Superior temporal gyrus (tissue), 1 donor: ENCODE measurements at regions not wholly inside any gene's neighbourhood (a gene's known extent, or its start where the extent isn't known, plus 50 kb on each side); places are given as distances from the start of the nearest gene placed in this dataset.
A peak's percentile ranks its signal among the peaks of the same experiment; 100 is the strongest.
"Not testable (repeated sequence)": the region's sequence is repeated elsewhere in the genome, so short reads cannot be mapped to it uniquely, and the experiment has no call there.

ENCODE experiments used
- DNase-seq: peaks from one replicate; pipeline ENCODE4 v3.0.0-alpha.2; 2016; ENCODE audit errors: extremely low spot score

GRCh38 chr2:14827226-14828023, 194.9 kb downstream of the LRATD1 start:
- no peak for DNase-seq

DNA sequence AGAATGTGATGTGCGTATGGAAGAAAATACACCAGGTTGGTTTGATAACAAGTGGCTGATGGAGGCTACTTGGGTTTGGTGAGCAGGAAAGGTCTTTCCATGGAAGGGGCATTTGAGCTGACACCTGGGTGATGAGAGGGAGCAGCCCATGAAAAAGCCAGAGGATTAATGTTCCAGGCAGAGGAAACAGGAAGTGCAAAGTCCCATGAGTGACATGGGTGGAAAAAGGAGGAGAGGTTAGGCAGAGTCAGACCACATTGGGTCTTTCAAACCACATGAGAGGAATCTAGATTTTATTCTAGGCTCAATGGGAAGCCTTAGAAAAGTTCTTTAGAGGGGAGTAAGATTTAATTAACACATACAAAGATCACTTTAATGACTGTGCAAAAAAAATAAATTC, 195.7 kb downstream of the LRATD1 start:
- no peak for DNase-seq

DNA sequence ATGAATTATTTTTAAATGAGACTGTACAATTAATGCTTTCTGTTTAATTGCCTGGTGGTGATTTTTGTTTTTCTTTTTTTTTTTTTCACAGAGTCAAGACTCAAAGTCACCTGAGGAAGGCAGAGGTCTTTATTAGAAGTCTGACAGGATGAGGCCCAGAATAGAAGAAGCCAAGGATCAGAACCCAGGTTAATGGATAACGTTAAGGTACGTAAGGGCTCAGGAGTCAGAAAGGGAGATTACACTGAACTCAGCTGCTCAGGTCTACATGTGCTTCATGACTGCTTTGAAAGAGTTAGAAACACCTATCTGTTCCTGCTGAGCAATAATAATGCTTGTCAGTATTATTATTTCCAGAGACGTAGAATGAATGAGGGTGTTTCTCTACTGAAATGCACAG, 196.5 kb downstream of the LRATD1 start:
- DNase-seq, result no peak

DNA sequence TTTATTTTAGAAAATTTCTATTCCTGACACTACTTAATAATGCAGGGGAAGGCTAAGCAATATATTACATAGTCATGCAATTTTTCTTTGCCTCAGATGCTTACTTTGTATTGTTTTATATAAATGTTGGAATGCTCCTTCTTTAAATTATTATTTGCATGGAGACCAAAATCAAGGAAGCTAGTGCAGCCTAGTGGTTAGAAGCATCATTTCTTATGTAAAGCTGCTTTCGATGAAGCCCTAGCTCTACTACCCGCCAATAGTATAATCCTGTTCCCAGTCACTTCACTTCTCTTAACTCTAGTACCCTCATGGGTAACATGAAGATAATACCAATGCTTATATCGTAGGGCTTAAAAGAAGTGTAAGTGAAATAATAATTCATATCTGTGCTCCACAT, 198.9 kb downstream of the LRATD1 start:
- no peak for DNase-seq

GRCh38 chr2:14843507-14844204, 211.1 kb downstream of the LRATD1 start:
- DNase-seq, result no peak

DNA sequence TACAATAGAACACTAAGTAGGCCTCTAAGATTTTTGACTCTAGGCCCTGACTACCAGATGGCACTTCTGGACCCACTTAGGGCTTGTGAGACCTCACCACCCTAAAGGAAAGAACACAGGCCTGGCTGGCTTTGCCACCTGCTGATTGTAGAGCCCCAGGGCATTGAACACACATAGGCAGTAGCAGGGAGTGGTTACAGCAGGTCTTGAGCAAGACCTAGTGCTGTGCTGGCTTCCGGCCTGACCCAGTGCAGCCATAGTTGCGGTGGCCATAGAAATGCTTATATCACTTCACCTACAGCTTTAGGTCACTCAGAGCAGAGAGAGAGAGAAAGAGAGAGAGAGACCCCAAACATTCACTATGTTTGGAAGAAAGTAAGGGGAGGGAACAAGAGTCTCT, 223.2 kb downstream of the LRATD1 start:
- no peak for DNase-seq

- DNase-seq, result no peak
Observed at GRCh38 chr2:14861181-14861580, 228.7 kb downstream of the LRATD1 start.

DNA sequence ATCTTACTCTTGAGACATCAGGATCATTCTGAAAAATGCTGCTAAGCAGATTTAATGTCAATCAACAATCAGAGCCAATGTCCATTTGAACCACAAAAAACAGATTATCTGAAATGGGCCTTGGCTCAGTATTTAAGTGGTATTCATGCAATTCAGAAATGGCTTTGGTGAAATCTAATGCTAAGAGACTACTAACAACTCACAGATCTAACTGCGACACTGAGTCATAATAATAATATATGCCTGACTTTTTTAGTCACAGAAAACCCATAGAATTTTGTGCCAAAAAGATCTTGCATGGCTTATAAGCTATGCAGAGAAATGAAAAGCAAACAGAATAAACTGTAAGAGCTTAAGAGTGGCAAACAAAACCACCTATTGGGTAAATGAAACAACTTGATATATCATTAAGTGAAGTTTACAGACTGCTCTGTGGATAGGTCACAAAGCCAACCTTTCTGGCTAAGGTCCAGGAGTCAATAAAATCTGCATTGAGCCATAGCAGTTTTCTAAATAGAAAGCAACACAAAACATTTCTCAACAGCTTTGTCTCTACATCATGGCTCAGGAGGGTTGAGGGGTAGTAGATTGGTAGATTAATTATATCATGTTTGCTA, 234.3 kb downstream of the LRATD1 start:
- DNase-seq, result no peak

DNA sequence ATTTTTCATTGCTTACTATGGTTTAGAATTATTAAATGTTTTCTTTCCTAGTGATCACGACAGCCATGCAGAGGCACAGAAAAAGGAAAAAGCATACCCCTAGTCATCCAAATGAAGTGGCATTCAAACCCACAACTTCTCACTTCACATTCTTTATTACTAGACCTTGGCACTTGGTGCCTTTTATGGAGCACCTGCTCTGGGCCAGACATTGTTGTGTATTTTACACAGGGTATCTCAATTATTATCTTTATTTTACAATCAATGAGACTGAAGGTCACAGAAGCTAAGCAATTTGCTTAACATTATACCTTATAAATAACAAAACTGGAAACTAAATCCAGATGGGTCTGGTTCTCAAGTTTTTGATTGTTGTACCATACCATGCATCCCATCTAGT, 235.3 kb downstream of the LRATD1 start:
- DNase-seq, result no peak

GRCh38 chr2:14872779-14873325, 240.3 kb downstream of the LRATD1 start:
- no peak for DNase-seq

DNA sequence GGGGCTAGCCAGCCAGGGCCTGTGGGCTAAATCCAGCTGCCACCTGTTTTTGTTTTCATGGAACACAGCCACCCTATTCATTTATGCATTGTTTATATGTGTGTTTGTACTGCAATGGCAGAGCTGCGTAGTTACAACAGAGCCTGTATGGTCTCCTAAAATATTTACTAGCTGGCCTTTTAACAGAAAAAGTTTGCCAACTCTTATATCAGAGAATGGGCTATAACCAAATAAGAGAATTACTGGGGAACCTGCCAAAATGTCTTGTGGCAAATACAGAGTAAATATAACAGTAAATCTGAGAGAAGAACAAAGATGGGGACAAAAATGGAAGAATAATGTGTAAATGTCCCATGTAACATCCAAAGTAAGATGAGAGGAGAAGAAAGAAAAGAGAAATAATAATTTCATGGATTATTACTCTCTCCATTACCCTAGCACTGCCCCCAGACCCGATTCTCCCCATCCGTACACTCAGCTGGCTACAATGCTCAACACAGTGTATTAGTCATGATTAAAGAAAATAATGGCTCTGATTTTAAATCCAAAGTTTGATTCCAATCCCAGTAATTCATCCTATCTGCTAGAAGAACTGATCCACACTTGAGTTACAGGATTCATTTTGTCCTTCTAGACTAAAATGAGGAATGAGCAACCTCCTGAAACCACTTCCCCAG, 249.3 kb downstream of the LRATD1 start:
- no peak for DNase-seq

DNA sequence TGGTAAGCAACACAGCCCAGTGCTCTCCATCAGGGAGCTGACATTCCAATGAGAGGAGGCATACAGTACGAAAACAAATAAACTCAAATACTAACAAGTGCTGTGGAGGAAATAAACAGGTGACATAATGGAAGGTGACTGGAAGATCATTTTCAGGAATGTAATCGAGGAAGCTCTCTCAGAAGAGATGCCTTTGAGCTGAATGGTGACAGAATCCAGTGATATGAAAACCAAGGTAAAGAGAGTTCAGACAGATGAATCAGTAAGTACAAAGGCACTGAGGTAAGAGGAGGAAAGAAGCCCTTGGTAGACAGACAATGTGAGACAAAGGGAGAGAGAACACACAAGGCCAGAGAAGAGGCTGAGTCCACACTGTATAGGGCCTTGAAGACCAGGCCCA, 252.1 kb downstream of the LRATD1 start:
- no peak for DNase-seq

DNA sequence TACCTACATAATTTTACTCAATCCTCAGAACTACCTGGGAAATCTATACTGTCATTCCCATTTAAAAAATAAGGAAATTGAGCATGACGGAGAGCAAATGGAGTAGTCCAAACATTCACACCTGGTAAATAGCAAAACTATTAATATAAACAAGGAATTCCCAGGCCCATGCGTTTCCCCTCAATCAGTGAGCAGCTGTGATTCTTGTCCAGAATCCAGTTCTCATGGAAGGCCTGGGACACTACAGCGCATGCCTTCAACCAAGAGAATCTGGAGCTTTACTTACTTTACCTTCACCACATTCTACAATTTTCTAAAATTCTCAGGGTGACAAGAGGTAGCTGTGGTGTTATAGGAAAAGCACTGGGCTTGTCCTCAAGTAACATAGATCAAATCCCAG, 259.0 kb downstream of the LRATD1 start:
- no peak for DNase-seq

DNA sequence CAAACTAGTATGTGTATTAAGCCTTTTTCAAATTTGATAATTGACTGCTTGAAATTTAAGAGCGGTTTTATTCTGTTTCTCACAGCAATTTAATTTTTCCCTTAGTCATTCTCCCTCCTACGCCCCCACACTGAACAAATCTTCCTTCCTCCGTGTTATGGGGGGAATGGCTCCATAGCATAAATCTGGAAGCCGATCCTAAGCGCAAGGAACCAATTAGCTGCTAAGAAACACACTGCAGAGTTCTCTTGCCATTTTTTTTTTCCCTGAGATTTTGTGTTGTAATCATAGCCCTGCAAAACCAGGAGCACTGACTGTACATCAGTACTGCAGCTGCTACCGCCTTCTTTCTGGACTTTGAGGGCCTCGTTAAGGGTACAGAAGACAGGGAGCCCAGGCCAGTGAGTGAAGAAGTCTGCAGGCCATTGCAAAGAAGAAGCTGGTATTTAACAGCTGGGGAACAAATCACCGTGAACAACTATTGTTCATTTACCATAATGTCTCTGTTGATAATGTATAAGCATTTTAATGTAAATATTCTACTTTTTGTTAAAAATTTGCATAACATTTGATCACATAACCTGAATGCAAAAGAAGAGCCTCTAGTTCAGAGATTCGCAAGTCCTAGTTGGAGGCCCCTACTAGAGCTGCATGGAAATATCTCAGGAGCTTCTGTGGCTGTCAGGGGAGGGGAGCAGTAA, 264.0 kb downstream of the LRATD1 start:
- DNase-seq, result peak; percentile 38

DNA sequence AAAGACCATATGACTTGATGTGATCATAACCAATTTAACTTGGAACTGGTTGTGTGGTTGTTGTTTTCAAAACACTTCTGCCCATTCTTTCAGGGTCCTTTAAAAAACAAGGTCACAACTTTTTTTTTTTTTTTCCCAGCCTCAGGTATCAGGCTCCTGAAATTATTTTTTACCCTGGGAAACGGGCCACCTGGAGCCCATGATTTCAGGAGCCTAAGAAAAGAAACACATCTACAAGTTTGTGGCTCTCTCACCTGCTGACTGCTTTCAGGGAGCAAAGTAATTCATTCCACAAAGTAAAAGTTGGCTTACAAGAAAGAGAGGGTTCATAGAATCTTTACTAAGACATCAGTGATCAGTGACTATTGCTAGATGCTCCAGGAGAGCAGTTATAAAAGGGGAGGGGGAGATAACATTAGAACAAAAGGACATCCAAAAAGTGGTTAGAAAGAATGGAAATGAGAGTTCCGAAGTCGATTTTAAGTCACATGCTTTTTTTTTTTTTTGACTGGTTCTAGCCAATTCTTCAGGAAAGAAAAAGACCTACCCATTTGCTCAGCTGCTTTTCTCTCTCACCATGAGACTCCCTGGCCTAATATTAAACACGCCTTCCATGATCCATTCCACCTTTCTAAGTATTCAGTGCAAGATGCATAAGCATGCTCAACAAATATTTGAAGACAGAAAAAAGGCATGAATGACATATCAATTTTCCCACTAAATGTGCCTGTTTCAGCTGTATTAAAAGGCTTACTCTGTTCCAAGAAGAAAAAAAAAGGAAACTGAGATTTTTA, 267.3 kb downstream of the LRATD1 start:
- DNase-seq, result no peak

DNA sequence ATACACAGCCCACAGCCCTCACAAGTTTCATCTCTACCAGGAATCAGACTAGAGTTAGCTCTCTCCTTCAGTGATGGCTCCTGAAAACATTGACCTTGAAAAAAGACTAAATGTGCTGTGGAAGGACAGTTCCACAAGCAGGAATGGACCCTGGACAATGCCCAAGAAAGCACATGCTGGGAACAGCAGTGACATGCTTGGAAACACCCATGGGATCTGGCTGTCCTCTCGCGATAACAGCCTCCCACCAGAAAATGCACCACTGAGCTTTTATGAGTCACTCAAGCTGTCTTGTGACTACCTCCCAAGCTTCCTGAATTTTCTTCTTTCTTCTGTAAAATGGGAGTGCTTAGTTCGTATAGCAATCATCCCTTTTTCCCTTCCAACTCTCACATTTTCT, 269.2 kb downstream of the LRATD1 start:
- no peak for DNase-seq

- no peak for DNase-seq
Observed at GRCh38 chr2:14902953-14903352, 270.4 kb downstream of the LRATD1 start.

DNA sequence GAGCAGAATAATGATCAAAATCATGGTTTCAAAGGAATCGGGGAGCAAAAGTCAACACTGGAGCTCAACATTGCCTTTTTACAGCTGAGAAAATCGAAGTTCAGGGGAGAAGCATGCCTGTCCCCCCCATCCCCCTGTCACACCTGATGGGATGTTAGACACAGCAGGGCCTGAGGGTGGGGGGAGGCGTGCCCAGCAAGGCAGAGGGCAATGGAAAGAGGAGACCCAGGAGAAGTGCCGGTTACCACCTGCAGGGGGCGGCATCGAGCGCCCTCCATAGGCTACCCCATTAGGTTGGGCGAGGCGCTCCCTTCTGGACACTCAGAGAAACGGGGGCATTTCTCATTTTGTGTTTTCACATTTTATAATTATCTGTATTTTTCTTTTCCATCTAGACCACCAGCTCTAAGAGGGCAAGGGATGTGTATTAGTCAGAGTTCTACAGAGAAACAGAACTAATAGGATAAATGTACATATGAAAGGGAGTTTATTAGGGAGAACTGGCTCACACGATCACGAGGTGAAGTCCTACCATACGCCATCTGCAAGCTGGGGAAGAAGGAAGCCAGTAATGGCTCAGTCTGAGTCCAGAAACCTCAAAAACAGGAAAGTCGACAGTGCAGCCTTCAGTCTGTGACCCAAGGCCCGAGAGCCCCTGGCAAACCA, 271.3 kb downstream of the LRATD1 start:
- no peak for DNase-seq

DNA sequence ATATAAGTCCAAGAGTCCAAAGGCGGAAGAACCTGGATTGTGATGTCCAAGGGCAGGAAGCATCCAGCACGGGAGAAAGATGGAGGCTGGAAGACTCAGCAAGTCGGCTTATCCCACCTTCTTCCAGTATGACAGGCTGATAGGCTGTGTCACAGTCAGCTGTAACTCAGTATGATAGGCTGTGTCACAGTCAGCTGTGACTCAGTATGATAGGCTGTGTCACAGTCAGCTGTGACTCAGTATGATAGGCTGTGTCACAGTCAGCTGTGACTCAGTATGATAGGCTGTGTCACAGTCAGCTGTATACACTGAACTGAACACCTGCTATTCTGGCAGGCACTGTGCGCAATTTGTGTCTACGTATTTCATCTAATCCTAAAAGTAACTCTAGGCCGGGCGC, 271.9 kb downstream of the LRATD1 start:
- DNase-seq, result not testable (repeated sequence)

DNA sequence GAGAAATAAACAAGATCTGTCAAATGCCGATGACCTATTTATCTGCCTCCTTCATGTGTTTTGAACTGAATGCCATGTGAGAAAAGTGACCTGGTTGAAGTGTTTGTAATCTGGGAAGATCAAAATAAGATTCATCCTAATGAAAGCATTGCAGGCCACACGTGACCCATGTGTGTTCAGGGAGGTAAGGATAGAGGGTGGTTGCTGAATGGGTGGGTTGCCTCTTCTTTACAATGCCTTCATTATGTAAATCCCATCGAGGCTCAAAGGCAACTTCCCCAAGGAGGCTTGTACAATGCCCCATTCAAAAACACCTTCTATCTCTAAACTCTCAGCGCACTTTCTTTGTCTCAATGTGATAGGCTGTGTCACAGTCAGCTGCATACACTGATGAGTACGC, 273.1 kb downstream of the LRATD1 start:
- no peak for DNase-seq
